ENCODE measurements at regions not wholly inside any gene's neighbourhood (a gene's known extent, or its start where the extent isn't known, plus 50 kb on each side); places are given as distances from the start of the nearest gene placed in this dataset.

DNA sequence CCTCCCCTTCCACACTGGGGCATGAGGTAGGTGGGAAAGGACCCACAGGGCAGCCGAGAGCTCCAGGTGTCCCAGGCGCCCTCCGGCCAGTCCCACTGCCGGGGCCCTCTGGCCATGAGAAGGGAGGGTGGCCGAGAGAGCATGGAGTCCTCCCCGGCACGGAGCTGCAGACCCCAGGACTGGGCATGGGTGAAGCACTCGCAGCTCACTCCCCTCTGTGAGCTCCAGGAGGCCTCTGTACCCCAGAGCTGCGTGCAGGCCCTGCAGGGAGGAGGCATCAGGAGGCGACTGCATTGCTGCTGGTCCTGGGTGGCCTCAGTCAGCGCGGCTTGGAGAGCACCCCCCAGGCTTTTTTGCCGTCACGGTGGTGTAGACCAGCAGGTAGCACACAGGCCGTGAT, 80.1 kb upstream of the TTC34 start:
- Histone ChIP-seq H3K56ac (replicated peaks; ENCODE audit: insufficient read length, low read depth, low read length) (no peak overlapping the region), H2BK120ac (replicated peaks; ENCODE audit: low read depth, low read length) (no peak overlapping the region), H4K8ac (ENCODE audit: extremely low read depth, insufficient read depth, low read length) (no peak overlapping the region), H3K27me3 (replicated peaks in 1 of 4; ENCODE audit: control insufficient read depth in 3 of 4, extremely low read depth in 1 of 4, insufficient read depth in 3 of 4, low read length in 3 of 4) (no peaks in the 10 kb centered on the region), H3K79me2 (ENCODE audit: control insufficient read depth in 1 of 2, insufficient read depth in 2 of 2, low read length in 2 of 2) (no peaks in the 10 kb centered on the region), H3K4ac (replicated peaks; ENCODE audit: insufficient read length, low read depth, low read length) (no peak overlapping the region), H3K4me2 (ENCODE audit: insufficient read depth in 1 of 2, low read depth in 2 of 2, low read length in 2 of 2) (no peak overlapping the region), H3K23me2 (ENCODE audit: low read depth, low read length) (no peaks in the 10 kb centered on the region), H2BK5ac (ENCODE audit: low read depth, low read length) (no peak overlapping the region), H2AK5ac (ENCODE audit: low read depth, low read length) (no peak overlapping the region), H4K5ac (ENCODE audit: insufficient read length, low read depth, low read length) (no peak overlapping the region), H3K14ac (ENCODE audit: insufficient read length) (no peak overlapping the region), H3K18ac (ENCODE audit: extremely low read depth, low read length) (no peak overlapping the region), H2AFZ (ENCODE audit: low read length) (no peak overlapping the region), H4K91ac (replicated peaks; ENCODE audit: insufficient read length, low read length) (no peak overlapping the region), H3K9ac (replicated peaks in 1 of 4; ENCODE audit: extremely low read depth in 1 of 4, low read depth in 3 of 4, low read length in 3 of 4) (no peak overlapping the region), H3K9me3 (ENCODE audit: insufficient read depth in 2 of 2, low read depth in 1 of 2, low read length in 1 of 2) (peaks cover 86 to 100% of the 10 kb centered on the region in 2 experiments), H3K79me1 (ENCODE audit: low read depth, low read length) (no peaks in the 10 kb centered on the region), H3K4me3 (ENCODE audit: extremely low read depth in 1 of 4, insufficient read depth in 2 of 4, low read depth in 3 of 4, low read length in 4 of 4) (no peak overlapping the region), H4K20me1 (replicated peaks in 1 of 2; ENCODE audit: control insufficient read depth in 1 of 2, insufficient read depth in 2 of 2, low read length in 2 of 2) (peaks cover 0 to 2% of the 10 kb centered on the region in 2 experiments), H3K36me3 (ENCODE audit: control insufficient read depth in 2 of 4, insufficient read depth in 4 of 4, low read length in 3 of 4) (no peaks in the 10 kb centered on the region; a peak in 1 of 8 replicates), H2BK12ac (ENCODE audit: low read depth, low read length) (no peak overlapping the region), H2BK15ac (ENCODE audit: low read length) (no peak overlapping the region), H3K4me1 (replicated peaks in 1 of 4; ENCODE audit: control insufficient read depth in 3 of 4, insufficient read depth in 4 of 4, low read length in 3 of 4) (no peaks in the 10 kb centered on the region; a peak in 1 of 7 replicates), H3K27ac (ENCODE audit: low read depth, low read length) (no peak overlapping the region), H3K23ac (ENCODE audit: insufficient read length) (no peak overlapping the region), H2BK20ac (ENCODE audit: low read length) (no peak overlapping the region)
- WGBS, 2 experiments (ENCODE audit: extremely low coverage in 1 of 2, insufficient coverage in 1 of 2, insufficient read length in 1 of 2, insufficient replicate concordance in 2 of 2, low coverage in 1 of 2, low lambda C conversion rate in 2 of 2, missing lambda C conversion rate in 1 of 2): 82% methylated on average over 12 of the region's 15 CpGs; no CpG with 5 or more reads in 1 of the 2 experiments
- ChIA-PET CTCF (ENCODE audit: partially characterized antibody) (no interaction called here), POLR2A (ENCODE audit: partially characterized antibody) (no interaction called here)
- DNase-seq (ENCODE audit: low read depth in 1 of 2, low spot score in 2 of 2): no peak
- no peak for FAIRE-seq
- TF ChIP-seq CTBP2 (IDR thresholded peaks at IDR 0.05; ENCODE audit: borderline replicate concordance, insufficient read depth, insufficient read length, low read length): no peak
- TF ChIP-seq BCL11A (IDR thresholded peaks at IDR 0.05; ENCODE audit: low read depth in 2 of 2, low read length in 2 of 2): no peak
- TF ChIP-seq ZNF274 (IDR thresholded peaks at IDR 0.05; ENCODE audit: borderline replicate concordance, extremely low read depth, low read length): no peak
- no peak for TF ChIP-seq KDM4A (IDR thresholded peaks at IDR 0.05; ENCODE audit: low read depth, low read length, severe bottlenecking)
- no peak for TF ChIP-seq TBP (IDR thresholded peaks at IDR 0.05; ENCODE audit: low read depth, low read length)
- TF ChIP-seq RFX5 (IDR thresholded peaks at IDR 0.05; ENCODE audit: borderline replicate concordance, low read depth, low read length): no peak
- TF ChIP-seq NANOG (IDR thresholded peaks at IDR 0.05; ENCODE audit: insufficient read depth, low read depth, low read length, poor library complexity, severe bottlenecking): no peak
- no peak for TF ChIP-seq GTF2F1 (IDR thresholded peaks at IDR 0.05; ENCODE audit: borderline replicate concordance, low read depth, low read length)
